ENCODE measurements at regions not wholly inside any gene's neighbourhood (a gene's known extent, or its start where the extent isn't known, plus 50 kb on each side); places are given as distances from the start of the nearest gene placed in this dataset.
"Not testable (repeated sequence)": the region's sequence is repeated elsewhere in the genome, so short reads cannot be mapped to it uniquely, and the experiment has no call there.

DNA sequence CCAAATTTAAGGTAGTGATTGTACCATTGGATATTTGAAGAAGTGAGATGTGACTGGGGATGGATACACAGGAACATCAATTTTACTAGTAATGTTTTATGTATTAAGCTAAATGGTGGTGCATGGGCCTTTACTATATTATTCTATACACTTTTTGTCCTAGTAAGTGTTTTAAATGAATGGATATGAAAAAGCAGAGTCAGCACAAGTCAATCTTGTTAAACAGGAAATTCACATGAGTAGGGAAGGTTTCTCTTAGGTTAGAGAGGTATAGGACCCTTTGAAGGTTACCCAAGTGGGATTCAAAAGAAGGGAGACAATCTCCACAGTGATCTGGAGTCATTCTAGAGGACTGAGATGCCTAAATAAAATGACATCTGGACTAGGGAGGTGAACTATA lies 71.8 kb upstream of the NCKAP5 start:
- no peak overlapping the region for H3K4me3 ChIP-seq (ENCODE audit: low read depth, low read length)
- no peak for DNase-seq (ENCODE audit: low read depth)
- in situ Hi-C loops (cut with HindIII; ENCODE audit: low sequenced_read_pairs), result no loop called here
- TF ChIP-seq CTCF (IDR thresholded peaks at IDR 0.05; ENCODE audit: low read depth, low read length, missing control alignments), result no peak

GRCh38 chr2:133641497-133641896 lies 73.2 kb upstream of the NCKAP5 start:
- no peak overlapping the region for H3K4me3 ChIP-seq (ENCODE audit: low read depth, low read length)
- TF ChIP-seq CTCF (IDR thresholded peaks at IDR 0.05; ENCODE audit: low read depth, low read length, missing control alignments), result no peak
- DNase-seq (ENCODE audit: low read depth), result no peak
- in situ Hi-C loops (cut with HindIII; ENCODE audit: low sequenced_read_pairs), result no loop called here

- H3K4me3 ChIP-seq (ENCODE audit: low read depth, low read length), result no peak overlapping the region
- in situ Hi-C loops (cut with HindIII; ENCODE audit: low sequenced_read_pairs), result no loop called here
- no peak for DNase-seq (ENCODE audit: low read depth)
- no peak for TF ChIP-seq CTCF (IDR thresholded peaks at IDR 0.05; ENCODE audit: low read depth, low read length, missing control alignments)
These were observed 73.9 kb upstream of the NCKAP5 start for GRCh38 chr2:133641942-133642725.

GRCh38 chr2:133642791-133643191 lies 74.5 kb upstream of the NCKAP5 start:
- in situ Hi-C loops (cut with HindIII; ENCODE audit: low sequenced_read_pairs), result no loop called here
- no peak for TF ChIP-seq CTCF (IDR thresholded peaks at IDR 0.05; ENCODE audit: low read depth, low read length, missing control alignments)
- DNase-seq (ENCODE audit: low read depth), result no peak

DNA sequence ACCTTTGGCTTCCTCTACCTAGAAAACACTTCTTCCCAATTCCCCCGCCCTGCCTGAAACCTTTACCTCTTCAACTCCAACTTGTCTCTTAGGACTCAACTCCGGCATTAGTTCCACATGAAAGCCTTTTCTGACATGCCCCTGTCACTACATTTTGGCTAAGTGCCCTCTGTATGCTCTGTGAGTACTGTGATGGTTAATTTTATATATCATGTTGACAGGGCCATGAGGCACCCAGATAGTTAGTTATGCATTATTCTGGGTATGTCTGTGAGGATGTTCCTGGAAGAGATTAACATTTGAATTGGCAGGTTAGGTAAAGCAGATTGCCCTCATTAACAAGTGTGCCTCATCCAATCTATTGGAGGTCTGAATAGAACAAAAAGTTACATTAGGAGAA lies 75.6 kb upstream of the NCKAP5 start:
- in situ Hi-C loops (cut with HindIII; ENCODE audit: low sequenced_read_pairs), result no loop called here
- DNase-seq (ENCODE audit: low read depth), result no peak
- no peak overlapping the region for H3K4me3 ChIP-seq (ENCODE audit: low read depth, low read length)
- TF ChIP-seq CTCF (IDR thresholded peaks at IDR 0.05; ENCODE audit: low read depth, low read length, missing control alignments), result no peak

More at GRCh38 chr2:133642791-133643191, 74.5 kb upstream of the NCKAP5 start:
- no peak overlapping the region for H3K4me3 ChIP-seq (ENCODE audit: low read depth, low read length)

- H3K4me3 ChIP-seq (ENCODE audit: low read depth, low read length), result no peak overlapping the region
- DNase-seq (ENCODE audit: low read depth), result no peak
- in situ Hi-C loops (cut with HindIII; ENCODE audit: low sequenced_read_pairs), result no loop called here
- no peak for TF ChIP-seq CTCF (IDR thresholded peaks at IDR 0.05; ENCODE audit: low read depth, low read length, missing control alignments)
These were observed 76.6 kb upstream of the NCKAP5 start for GRCh38 chr2:133644846-133645245.

GRCh38 chr2:133647386-133647785 lies 79.1 kb upstream of the NCKAP5 start:
- DNase-seq (ENCODE audit: low read depth); H3K4me3 ChIP-seq (ENCODE audit: low read depth, low read length); in situ Hi-C loops (cut with HindIII; ENCODE audit: low sequenced_read_pairs): not testable (repeated sequence)

All from astrocyte of the cerebellum (primary cell).